Keratinocyte (primary cell): ENCODE measurements at regions not wholly inside any gene's neighbourhood (a gene's known extent, or its start where the extent isn't known, plus 50 kb on each side); places are given as distances from the start of the nearest gene placed in this dataset.

Source experiments
- DNase-seq: peaks from one replicate; pipeline ENCODE4 v3.0.0-alpha.2; 2011; ENCODE audit warnings: low read depth, missing footprints, low spot score
- FAIRE-seq: peaks from 2 replicates; lab custom pipeline; 2011; peaks lifted over from hg19 to GRCh38; lab: Jason Lieb, UNC
- H2AFZ ChIP-seq: 2 replicates; pipeline ENCODE4 v1.6.0; 2012; ENCODE audit warnings: low read length, control low read depth, inconsistent platforms; ENCODE audit not compliant: control insufficient read depth
- H3K27ac ChIP-seq: 2 replicates; pipeline ENCODE4 v1.5.1; 2011; ENCODE audit warnings: low read length; ENCODE audit not compliant: control insufficient read depth, insufficient read depth
- H3K27me3 ChIP-seq: 3 replicates; pipeline ENCODE4 v1.6.0; 2011; ENCODE audit warnings: low read length; ENCODE audit not compliant: control insufficient read depth, insufficient read depth; ENCODE audit errors: extremely low read depth
- H3K36me3 ChIP-seq, 2 experiments: 2 replicates in 1 of 2; 3 replicates in 1 of 2; pipeline ENCODE4 v1.5.1; 2011; ENCODE audit warnings: low read length in 2 of 2, mild to moderate bottlenecking in 1 of 2; ENCODE audit not compliant: control insufficient read depth in 2 of 2, insufficient read depth in 2 of 2; ENCODE audit errors: extremely low read depth in 1 of 2
- H3K4me1 ChIP-seq: 3 replicates; pipeline ENCODE4 v1.5.1; 2011; ENCODE audit warnings: low read length; ENCODE audit not compliant: control insufficient read depth, insufficient read depth; ENCODE audit errors: extremely low read depth
- H3K4me2 ChIP-seq: 3 replicates; pipeline ENCODE4 v1.6.0; 2011; ENCODE audit warnings: low read depth, low read length; ENCODE audit not compliant: control insufficient read depth, insufficient read depth; ENCODE audit errors: extremely low read depth
- H3K4me3 ChIP-seq, 3 experiments: fragments of 200-600 bp in 1 of 3; sonication (generic) in 1 of 3; 2 replicates in 2 of 3; 3 replicates in 1 of 3; pipeline ENCODE4 v1.5.1; 2011 to 2016; ENCODE audit warnings: low read length in 3 of 3, mild to moderate bottlenecking in 3 of 3, control low read depth in 2 of 3, inconsistent platforms in 1 of 3, low read depth in 1 of 3, mixed read lengths in 1 of 3, mixed run types in 1 of 3, moderate library complexity in 1 of 3; ENCODE audit not compliant: control insufficient read depth in 2 of 3, insufficient read depth in 2 of 3; ENCODE audit errors: extremely low read depth in 1 of 3
- H3K79me2 ChIP-seq: 2 replicates; pipeline ENCODE4 v1.6.0; 2012; ENCODE audit warnings: low read length; ENCODE audit not compliant: control insufficient read depth, insufficient read depth
- H3K9ac ChIP-seq: 3 replicates; pipeline ENCODE4 v1.6.0; 2011; ENCODE audit warnings: low read length; ENCODE audit not compliant: control insufficient read depth, insufficient read depth; ENCODE audit errors: extremely low read depth
- H3K9me1 ChIP-seq: 3 replicates; pipeline ENCODE4 v1.6.0; 2011; ENCODE audit warnings: low read length; ENCODE audit not compliant: control insufficient read depth, insufficient read depth; ENCODE audit errors: extremely low read depth
- H3K9me3 ChIP-seq: 2 replicates; pipeline ENCODE4 v1.5.1; 2012; ENCODE audit warnings: low read depth, low read length; ENCODE audit not compliant: control insufficient read depth
- H4K20me1 ChIP-seq: 3 replicates; pipeline ENCODE4 v1.6.0; 2011; ENCODE audit warnings: low read length; ENCODE audit not compliant: control insufficient read depth, insufficient read depth; ENCODE audit errors: extremely low read depth
- EZH2 ChIP-seq: IDR thresholded peaks from one replicate; pipeline ENCODE4 v1.6.1; 2012; ENCODE audit warnings: inconsistent platforms, mild to moderate bottlenecking, low read length, moderate library complexity
- dilution Hi-C: fragments of 300-500 bp; cut with MboI; formaldehyde crosslinking; loops from one replicate; pipeline ENCODE4 v1.7.0; 2020; ENCODE audit warnings: low sequenced_read_pairs; ENCODE audit not compliant: extremely low pct_ligation_motif_present
- TF ChIP-seq, protein P1 (sequence below), 3 experiments: IDR thresholded peaks in 1 of 3; conservative IDR thresholded peaks in 1 of 3; optimal IDR thresholded peaks in 1 of 3; 2 replicates in 2 of 3; 3 replicates in 1 of 3; pipeline versions ENCODE3 to v1.5.1; 2011; ENCODE audit warnings: low read length in 3 of 3, mild to moderate bottlenecking in 3 of 3, moderate library complexity in 2 of 3, control low read depth in 1 of 3, inconsistent platforms in 1 of 3; ENCODE audit not compliant: insufficient read depth in 2 of 3; ENCODE audit errors: extremely low read depth in 1 of 3

DNA sequence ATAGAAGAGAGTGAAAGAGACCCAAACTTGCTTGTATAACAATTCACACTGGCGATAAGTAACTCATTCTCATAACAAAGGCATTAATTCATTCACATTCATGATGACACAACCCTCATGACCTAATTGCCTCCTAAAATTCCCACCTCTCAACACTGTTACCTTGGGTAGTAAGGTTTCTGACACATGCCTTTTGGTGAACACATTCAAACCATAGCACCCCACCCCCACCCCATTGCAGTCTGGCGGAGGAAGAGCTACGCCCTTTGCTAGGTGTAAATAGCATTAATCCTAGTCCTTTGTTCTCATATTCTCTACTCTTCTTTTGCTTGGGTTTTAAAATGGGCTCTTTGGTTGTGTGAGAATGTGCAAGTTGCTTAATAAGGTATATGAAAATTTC, 361.5 kb downstream of the DSEL start:
- no peak for FAIRE-seq
- H3K27me3 ChIP-seq = no peaks in the 10 kb centered on the region
- no peaks in the 10 kb centered on the region for H3K4me1 ChIP-seq
- H3K9ac ChIP-seq = no peak overlapping the region
- no peak overlapping the region for H2AFZ ChIP-seq
- no peaks in the 10 kb centered on the region for H3K9me1 ChIP-seq
- no peaks in the 10 kb centered on the region for H3K79me2 ChIP-seq
- H3K4me2 ChIP-seq = no peak overlapping the region
- no peak overlapping the region for H3K27ac ChIP-seq
- dilution Hi-C loops = no loop called here
- no peaks in the 10 kb centered on the region for H4K20me1 ChIP-seq
- DNase-seq = no peak
- no peaks in the 10 kb centered on the region for H3K36me3 ChIP-seq
- no peak for TF ChIP-seq EZH2
- TF ChIP-seq, protein P1, sequence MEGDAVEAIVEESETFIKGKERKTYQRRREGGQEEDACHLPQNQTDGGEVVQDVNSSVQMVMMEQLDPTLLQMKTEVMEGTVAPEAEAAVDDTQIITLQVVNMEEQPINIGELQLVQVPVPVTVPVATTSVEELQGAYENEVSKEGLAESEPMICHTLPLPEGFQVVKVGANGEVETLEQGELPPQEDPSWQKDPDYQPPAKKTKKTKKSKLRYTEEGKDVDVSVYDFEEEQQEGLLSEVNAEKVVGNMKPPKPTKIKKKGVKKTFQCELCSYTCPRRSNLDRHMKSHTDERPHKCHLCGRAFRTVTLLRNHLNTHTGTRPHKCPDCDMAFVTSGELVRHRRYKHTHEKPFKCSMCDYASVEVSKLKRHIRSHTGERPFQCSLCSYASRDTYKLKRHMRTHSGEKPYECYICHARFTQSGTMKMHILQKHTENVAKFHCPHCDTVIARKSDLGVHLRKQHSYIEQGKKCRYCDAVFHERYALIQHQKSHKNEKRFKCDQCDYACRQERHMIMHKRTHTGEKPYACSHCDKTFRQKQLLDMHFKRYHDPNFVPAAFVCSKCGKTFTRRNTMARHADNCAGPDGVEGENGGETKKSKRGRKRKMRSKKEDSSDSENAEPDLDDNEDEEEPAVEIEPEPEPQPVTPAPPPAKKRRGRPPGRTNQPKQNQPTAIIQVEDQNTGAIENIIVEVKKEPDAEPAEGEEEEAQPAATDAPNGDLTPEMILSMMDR (optimal IDR thresholded peaks at IDR 0.05 in 1 of 3, IDR thresholded peaks at IDR 0.05 in 1 of 3, conservative IDR thresholded peaks at IDR 0.05 in 1 of 3; ENCODE audit: extremely low read depth in 1 of 3, insufficient read depth in 2 of 3, low read length in 3 of 3) = no peak
- H3K4me3 ChIP-seq = no peak overlapping the region
- H3K9me3 ChIP-seq = no peaks in the 10 kb centered on the region

DNA sequence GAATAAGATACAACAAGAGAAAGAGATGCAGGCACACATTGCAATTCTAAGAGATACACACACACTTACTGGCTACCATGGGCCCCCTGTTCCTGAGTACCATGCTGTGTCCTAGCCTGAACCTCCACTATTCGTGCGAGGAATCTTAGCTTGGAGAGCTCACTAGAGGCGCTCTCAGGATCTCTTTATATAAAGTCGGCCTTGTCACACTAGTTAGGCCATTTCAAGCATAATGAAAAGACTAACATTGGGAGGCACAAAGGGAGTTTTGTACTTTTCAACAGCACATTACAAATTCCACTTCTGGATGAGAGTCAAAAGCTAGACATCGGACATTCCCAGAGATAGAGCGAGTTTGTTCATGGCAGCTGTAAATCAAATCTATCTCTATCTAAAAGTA, 365.2 kb downstream of the DSEL start:
- Histone ChIP-seq H3K4me2 (no peak overlapping the region), H3K27ac (no peak overlapping the region), H3K9me1 (no peaks in the 10 kb centered on the region), H3K9me3 (no peaks in the 10 kb centered on the region), H4K20me1 (no peaks in the 10 kb centered on the region), H3K27me3 (no peaks in the 10 kb centered on the region), H3K4me1 (no peaks in the 10 kb centered on the region), H2AFZ (no peak overlapping the region), H3K4me3 (no peak overlapping the region), H3K9ac (no peak overlapping the region), H3K36me3 (no peaks in the 10 kb centered on the region), H3K79me2 (no peaks in the 10 kb centered on the region)
- dilution Hi-C loops = no loop called here
- no peak for FAIRE-seq
- no peak for TF ChIP-seq EZH2
- no peak for DNase-seq

GRCh38 chr18:67145586-67146292, 370.8 kb downstream of the DSEL start:
- Histone ChIP-seq H3K27me3 (no peaks in the 10 kb centered on the region), H3K9me1 (no peaks in the 10 kb centered on the region), H3K9ac (no peak overlapping the region), H2AFZ (no peak overlapping the region), H3K4me2 (no peak overlapping the region), H3K36me3 (no peaks in the 10 kb centered on the region), H3K4me1 (no peaks in the 10 kb centered on the region), H3K27ac (no peak overlapping the region), H3K79me2 (no peaks in the 10 kb centered on the region), H3K4me3 (no peak overlapping the region), H4K20me1 (no peaks in the 10 kb centered on the region), H3K9me3 (no peaks in the 10 kb centered on the region)
- FAIRE-seq (no peak), DNase-seq (no peak)
- no peak for TF ChIP-seq EZH2
- TF ChIP-seq, protein P1 (optimal IDR thresholded peaks at IDR 0.05 in 1 of 3, IDR thresholded peaks at IDR 0.05 in 1 of 3, conservative IDR thresholded peaks at IDR 0.05 in 1 of 3; ENCODE audit: extremely low read depth in 1 of 3, insufficient read depth in 2 of 3, low read length in 3 of 3) = no peak
- dilution Hi-C loops = no loop called here
